NB4 (cell line): ENCODE measurements at regions not wholly inside any gene's neighbourhood (a gene's known extent, or its start where the extent isn't known, plus 50 kb on each side); places are given as distances from the start of the nearest gene placed in this dataset.

Source experiments
- MYC ChIP-seq: IDR thresholded peaks from 2 replicates; pipeline ENCODE4 v1.6.1; 2011; ENCODE audit warnings: low read depth, low read length
- POLR2A ChIP-seq: IDR thresholded peaks from 2 replicates; pipeline ENCODE4 v1.6.1; 2011; ENCODE audit warnings: mild to moderate bottlenecking; ENCODE audit not compliant: insufficient read length; ENCODE audit errors: extremely low read depth
- TF ChIP-seq, protein P1 (sequence below): IDR thresholded peaks from one replicate; pipeline ENCODE4 v1.5.1; 2012; ENCODE audit warnings: low read depth, low read length
- TF ChIP-seq, protein P2 (sequence below): IDR thresholded peaks from 2 replicates; pipeline ENCODE4 v1.6.1; 2011; ENCODE audit warnings: low read depth, low read length

DNA sequence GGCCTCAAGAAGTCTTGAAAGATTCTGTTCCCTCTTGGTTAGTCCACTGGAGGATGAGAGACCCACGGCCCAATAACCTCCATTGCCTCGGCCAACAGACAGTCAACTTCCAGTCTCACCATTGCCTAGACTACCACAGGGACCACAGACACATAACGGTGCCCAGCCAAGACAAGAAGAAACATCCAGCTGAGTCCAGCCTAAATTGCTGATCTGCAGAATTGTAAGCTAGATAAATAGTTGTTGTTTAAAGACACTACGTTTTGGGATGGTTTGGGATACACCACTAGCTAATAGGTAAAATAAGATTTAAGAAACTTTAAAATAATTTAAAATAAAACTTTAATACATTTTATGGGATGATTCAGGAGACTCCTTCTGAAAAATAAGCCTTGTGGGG, 324.7 kb upstream of the JAG1 start:
- TF ChIP-seq, protein P1, sequence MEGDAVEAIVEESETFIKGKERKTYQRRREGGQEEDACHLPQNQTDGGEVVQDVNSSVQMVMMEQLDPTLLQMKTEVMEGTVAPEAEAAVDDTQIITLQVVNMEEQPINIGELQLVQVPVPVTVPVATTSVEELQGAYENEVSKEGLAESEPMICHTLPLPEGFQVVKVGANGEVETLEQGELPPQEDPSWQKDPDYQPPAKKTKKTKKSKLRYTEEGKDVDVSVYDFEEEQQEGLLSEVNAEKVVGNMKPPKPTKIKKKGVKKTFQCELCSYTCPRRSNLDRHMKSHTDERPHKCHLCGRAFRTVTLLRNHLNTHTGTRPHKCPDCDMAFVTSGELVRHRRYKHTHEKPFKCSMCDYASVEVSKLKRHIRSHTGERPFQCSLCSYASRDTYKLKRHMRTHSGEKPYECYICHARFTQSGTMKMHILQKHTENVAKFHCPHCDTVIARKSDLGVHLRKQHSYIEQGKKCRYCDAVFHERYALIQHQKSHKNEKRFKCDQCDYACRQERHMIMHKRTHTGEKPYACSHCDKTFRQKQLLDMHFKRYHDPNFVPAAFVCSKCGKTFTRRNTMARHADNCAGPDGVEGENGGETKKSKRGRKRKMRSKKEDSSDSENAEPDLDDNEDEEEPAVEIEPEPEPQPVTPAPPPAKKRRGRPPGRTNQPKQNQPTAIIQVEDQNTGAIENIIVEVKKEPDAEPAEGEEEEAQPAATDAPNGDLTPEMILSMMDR, result no peak
- TF ChIP-seq POLR2A, result no peak
- no peak for TF ChIP-seq MYC
- TF ChIP-seq, protein P2, sequence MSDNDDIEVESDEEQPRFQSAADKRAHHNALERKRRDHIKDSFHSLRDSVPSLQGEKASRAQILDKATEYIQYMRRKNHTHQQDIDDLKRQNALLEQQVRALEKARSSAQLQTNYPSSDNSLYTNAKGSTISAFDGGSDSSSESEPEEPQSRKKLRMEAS, result no peak
